ENCODE measurements at regions not wholly inside any gene's neighbourhood (a gene's known extent, or its start where the extent isn't known, plus 50 kb on each side); places are given as distances from the start of the nearest gene placed in this dataset.

- no peak for DNase-seq (ENCODE audit: low spot score)
These were observed 128.4 kb upstream of the AP1S2 start for GRCh38 chrX:15983034-15983433.

GRCh38 chrX:15977644-15978043 lies 123.0 kb upstream of the AP1S2 start:
- DNase-seq (ENCODE audit: low spot score): no peak

- no peak for DNase-seq (ENCODE audit: low spot score)
These were observed 121.8 kb upstream of the AP1S2 start for GRCh38 chrX:15976396-15976795.

- no peak for DNase-seq (ENCODE audit: low spot score)
These were observed 119.3 kb upstream of the AP1S2 start for GRCh38 chrX:15973946-15974345.

GRCh38 chrX:15973299-15973698 lies 118.7 kb upstream of the AP1S2 start:
- peak; percentile 6 for DNase-seq (ENCODE audit: low spot score)

GRCh38 chrX:15971696-15972095 lies 117.1 kb upstream of the AP1S2 start:
- DNase-seq (ENCODE audit: low spot score): no peak

GRCh38 chrX:15963858-15964257 lies 109.2 kb upstream of the AP1S2 start:
- DNase-seq (ENCODE audit: low spot score): no peak

DNA sequence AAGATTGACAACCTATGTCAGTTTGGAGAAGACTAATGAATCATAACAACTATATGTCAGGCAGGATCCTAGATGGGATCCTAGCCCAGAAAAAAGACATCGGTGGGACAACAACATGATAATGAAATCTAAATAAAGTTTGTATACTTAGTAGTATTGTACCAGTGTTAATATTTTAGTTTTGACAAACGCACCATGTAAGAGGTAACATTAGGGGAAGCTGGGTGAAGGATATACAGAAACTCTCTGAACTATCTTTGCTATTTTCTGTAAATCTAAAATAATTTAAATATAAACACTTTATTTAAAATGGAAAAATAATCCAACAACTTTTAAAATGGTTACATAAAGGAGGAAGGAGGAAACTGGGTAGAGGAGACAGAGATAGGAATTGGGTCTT lies 105.6 kb upstream of the AP1S2 start:
- no peak for DNase-seq (ENCODE audit: low spot score)

DNA sequence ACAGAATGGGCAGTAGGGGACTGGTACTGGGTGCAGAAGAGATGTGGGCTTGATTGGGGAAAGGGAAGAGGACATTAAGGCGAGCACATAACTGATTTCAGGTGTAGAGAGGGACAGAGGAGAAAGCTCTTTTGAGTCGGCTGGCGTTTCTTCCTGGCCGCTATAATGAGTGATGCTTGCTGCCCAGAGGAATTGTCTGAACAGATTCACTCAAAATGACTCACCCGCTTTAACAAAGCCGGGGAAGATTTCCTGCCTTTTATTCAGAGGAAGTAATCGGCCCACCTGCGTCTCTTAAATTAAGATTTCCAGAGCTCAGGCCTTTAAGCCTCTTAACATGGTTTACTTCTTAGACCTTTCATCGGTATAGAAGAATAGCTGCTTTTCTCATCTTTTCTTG lies 102.1 kb upstream of the AP1S2 start:
- no peak for DNase-seq (ENCODE audit: low spot score)

GRCh38 chrX:15953801-15954200 lies 99.2 kb upstream of the AP1S2 start:
- DNase-seq (ENCODE audit: low spot score): no peak

DNA sequence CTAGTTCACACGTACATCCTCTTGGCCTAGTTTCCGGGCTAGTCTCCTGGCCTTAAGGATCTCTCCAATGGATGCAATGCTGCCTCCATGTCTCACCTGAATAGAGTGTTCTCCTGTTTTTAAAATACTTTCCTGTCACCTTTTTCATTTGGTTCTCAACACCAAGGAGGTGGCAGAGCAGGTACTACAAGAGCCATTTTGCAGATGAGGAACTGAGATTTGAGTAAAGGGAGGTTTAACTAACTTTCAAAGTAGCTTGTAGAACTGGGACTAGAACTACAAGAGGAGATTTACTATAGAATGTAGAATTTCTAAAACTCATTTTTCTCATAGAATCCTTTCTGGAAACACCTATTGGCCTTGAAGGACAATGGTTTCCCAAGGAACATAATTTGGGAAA lies 97.6 kb upstream of the AP1S2 start:
- no peak for DNase-seq (ENCODE audit: low spot score)

DNA sequence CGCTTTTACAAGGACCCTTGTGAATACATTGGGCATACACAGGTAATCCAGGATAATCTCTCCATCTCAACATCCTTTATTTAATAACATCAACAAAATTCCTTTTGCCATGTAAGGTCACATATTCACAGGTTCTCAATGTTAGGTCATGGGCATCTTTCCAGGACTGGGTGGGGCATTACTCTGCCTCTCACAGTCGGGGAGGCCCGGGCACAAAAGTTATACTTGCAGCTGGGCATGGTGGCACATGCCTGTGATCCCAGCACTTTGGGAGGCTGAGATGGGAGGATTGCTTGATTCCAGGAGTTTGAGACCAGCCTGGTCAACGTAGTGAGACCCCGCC lies 93.7 kb upstream of the AP1S2 start:
- no peak for DNase-seq (ENCODE audit: low spot score)

DNA sequence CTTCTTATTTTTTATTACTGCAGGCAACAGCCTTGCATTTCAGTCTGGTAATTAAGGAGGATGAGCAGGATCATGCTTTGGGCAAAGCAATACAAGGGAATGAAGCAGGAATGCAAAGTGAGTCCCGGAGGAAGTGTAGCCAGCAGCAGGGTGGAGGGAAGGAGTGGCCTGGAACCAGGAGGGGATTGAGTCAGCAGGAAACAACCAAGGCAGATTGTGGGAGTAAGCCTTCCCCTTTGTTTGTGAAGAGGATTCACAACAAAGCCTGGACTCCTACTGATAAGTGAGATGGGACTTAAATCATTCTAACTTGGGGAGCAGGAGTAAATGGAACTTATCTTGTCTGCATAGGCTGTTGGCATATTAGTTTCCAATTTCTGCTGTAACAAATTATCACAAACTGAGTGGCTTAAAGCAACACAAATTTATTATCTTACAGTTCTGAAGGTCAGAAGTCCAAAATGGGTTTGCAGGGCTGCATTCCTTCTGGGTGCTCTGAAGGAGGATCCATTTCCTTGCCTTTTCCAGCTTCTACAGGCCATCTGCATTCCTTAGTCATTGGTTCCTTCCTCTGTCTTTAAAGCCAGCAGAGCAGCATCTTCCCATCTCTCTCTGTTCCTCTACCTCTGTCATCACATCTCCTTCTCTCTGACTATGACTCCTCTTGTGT lies 93.2 kb upstream of the AP1S2 start:
- DNase-seq (ENCODE audit: low spot score): no peak

- DNase-seq (ENCODE audit: low spot score): no peak
These were observed 92.4 kb upstream of the AP1S2 start for GRCh38 chrX:15946783-15947580.

DNA sequence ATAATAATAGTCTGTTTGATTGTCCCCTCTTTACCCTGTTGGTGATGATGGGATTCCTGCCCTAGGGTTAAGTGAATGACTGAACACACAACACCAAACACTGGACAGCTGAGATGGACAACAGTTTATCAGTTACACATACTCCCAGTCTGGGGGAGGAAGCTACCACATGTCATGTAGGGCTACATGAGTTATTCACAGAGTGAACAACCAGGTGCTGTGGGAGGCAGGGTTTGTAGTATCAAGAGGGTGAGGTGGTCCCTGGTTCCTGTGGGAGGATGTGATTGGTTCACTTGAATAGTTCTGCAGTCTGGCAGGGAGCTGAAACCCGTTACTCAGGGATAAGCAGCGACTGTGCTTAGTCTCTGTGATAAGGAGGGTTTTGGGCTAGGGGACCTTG lies 88.8 kb upstream of the AP1S2 start:
- DNase-seq (ENCODE audit: low spot score): no peak

DNA sequence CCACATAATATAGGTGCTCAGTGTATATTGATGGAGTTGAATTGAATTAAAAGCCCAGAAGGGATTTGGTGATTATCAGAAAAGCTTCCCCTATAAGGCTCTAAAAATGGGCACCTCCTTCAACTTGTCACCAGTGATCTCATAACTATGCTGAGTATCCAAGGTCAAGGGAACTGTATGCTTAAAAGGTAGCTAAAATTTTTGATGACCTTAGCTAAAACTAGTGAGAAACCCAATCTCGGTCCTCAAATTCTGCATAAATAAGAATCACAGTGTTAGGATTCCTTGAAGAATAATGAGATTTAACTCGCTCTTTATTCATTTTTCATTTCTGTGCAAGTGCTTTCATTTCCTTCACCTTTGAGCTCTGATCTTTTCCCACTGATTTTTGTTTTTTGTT lies 87.7 kb upstream of the AP1S2 start:
- DNase-seq (ENCODE audit: low spot score): no peak

DNA sequence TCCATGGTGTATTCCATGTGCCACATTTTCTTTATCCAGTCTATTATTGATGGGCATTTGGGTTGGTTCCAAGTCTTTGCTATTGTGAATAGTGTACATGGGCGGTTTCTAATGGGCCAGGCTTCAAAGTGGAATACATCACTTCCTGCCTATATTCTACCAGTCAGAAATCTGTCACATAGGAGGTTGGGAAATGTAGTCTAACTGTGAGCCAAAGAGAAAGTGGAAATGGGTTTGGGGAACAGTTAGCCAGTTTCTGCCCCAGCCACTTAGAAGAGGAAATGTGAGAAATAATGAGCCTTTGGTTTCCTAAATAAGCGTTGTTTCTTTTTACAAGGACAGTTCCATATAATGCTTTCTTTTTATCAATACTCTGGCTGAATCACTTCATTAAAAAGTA lies 85.1 kb upstream of the AP1S2 start:
- DNase-seq (ENCODE audit: low spot score): no peak

GRCh38 chrX:15938072-15938471 lies 83.5 kb upstream of the AP1S2 start:
- DNase-seq (ENCODE audit: low spot score): no peak

DNA sequence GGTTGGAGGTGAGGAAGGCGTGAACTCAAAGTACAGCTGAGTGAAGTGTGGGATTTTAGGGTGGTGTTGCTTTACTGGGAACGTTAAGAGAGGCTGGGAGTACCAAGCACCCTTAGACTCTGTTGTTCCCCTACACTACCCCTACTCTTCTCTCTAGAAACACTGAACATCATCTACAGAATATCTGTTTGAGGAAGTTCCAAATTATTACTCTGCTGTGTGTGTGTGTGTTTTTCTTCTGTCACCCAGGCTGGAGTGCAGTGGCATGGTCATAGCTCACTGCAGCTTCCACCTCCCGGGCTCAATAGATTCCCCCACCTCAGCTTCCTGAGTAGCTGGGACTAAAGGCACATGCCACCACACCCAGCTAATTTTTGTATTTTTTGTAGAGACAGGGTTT lies 76.7 kb upstream of the AP1S2 start:
- no peak for DNase-seq (ENCODE audit: low spot score)

- DNase-seq (ENCODE audit: low spot score): no peak
These were observed 76.0 kb upstream of the AP1S2 start for GRCh38 chrX:15930585-15930984.

DNA sequence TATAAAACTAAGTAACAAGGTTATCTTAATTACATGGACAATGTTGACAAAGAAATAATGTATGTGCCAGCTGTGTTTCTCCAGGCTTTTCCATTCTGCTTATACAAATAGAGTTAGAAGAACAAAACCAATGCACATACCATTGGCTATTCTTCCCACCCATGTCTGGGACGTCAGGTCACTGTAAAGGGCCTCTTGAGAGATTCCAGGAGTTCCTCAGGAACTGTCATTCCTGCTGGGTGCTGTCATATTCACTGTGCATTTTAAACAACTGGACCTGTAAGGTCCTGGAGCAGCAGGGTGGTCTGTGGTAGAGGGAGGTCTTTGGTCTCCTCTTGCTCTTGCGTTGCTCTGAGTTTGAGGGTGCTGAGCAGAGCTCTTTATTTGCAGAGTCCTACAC lies 74.6 kb upstream of the AP1S2 start:
- no peak for DNase-seq (ENCODE audit: low spot score)

DNA sequence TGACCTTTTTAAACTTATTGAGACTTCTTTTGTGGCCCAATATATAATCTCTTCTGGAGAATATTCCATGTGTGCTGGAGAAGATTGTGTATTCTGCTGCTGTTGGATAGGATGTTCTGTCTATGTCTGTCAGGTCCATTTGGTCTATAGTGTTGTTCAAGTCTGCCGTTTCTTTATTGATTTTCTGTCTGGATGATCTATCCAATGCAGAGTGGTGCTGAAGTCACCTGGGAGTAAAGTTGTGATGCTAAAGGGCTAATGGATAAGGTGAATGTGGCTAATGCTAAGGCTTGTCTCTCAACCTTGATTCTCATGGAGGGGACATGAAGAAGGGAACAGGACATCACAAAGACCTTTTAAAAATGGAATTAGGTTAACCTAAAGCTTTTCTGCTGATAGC lies 72.0 kb upstream of the AP1S2 start:
- DNase-seq (ENCODE audit: low spot score): no peak

- no peak for DNase-seq (ENCODE audit: low spot score)
These were observed 63.4 kb upstream of the AP1S2 start for GRCh38 chrX:15918003-15918402.

DNA sequence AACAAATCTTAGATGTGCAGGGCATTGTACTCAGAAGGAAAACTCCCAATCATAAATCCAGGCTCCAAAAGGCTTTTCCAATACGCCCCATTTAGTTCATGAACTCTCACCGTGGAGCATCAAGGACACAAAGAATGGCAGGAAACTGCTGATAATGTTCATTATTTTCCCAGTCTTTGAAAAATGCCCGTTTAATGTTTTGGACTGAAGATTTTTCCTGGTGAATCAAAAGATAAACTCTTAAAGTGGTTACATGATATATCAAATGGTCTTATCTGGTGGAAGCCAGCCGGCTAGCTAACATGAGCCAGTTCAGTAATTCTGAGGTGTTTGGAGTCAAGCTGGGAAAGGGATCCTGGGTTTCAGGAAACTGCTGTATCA lies 62.1 kb upstream of the AP1S2 start:
- no peak for DNase-seq (ENCODE audit: low spot score)
